CD4-positive, alpha-beta T cell treated with Interleukin-21 for 1 hour (primary cell): ENCODE measurements at regions not wholly inside any gene's neighbourhood (a gene's known extent, or its start where the extent isn't known, plus 50 kb on each side); places are given as distances from the start of the nearest gene placed in this dataset.
"Not testable (repeated sequence)": the region's sequence is repeated elsewhere in the genome, so short reads cannot be mapped to it uniquely, and the experiment has no call there.

Experiments
- DNase-seq: peaks from one replicate; pipeline ENCODE4 v3.0.0-alpha.2; 2020

- no peak for DNase-seq
Observed at GRCh38 chr1:192418552-192419285, 101.9 kb downstream of the RGS21 start.

GRCh38 chr1:192430644-192431043 lies 113.9 kb downstream of the RGS21 start:
- DNase-seq = no peak

- DNase-seq = no peak
Observed at GRCh38 chr1:192435704-192436103, 118.9 kb downstream of the RGS21 start.

GRCh38 chr1:192436441-192437078 lies 119.8 kb downstream of the RGS21 start:
- DNase-seq = no peak

- no peak for DNase-seq
Observed at GRCh38 chr1:192438737-192439136, 121.9 kb downstream of the RGS21 start.

GRCh38 chr1:192439373-192440025 lies 122.7 kb downstream of the RGS21 start:
- DNase-seq = no peak

GRCh38 chr1:192441492-192441891 lies 124.7 kb downstream of the RGS21 start:
- DNase-seq = no peak

GRCh38 chr1:192442736-192443135 lies 125.9 kb downstream of the RGS21 start:
- no peak for DNase-seq

- DNase-seq = no peak
Observed at GRCh38 chr1:192443616-192444015, 126.8 kb downstream of the RGS21 start.

- no peak for DNase-seq
Observed at GRCh38 chr1:192445241-192445640, 128.4 kb downstream of the RGS21 start.

- peak; percentile 57 for DNase-seq
Observed at GRCh38 chr1:192445839-192446489, 129.2 kb downstream of the RGS21 start.

GRCh38 chr1:192448026-192448578 lies 127.5 kb upstream of the RGS1 start:
- DNase-seq = no peak

- no peak for DNase-seq
Observed at GRCh38 chr1:192453360-192453992, 122.1 kb upstream of the RGS1 start.

- DNase-seq = no peak
Observed at GRCh38 chr1:192459467-192459866, 116.1 kb upstream of the RGS1 start.

GRCh38 chr1:192461684-192462083 lies 113.9 kb upstream of the RGS1 start:
- DNase-seq = no peak

GRCh38 chr1:192462616-192463015 lies 113.0 kb upstream of the RGS1 start:
- no peak for DNase-seq

- no peak for DNase-seq
Observed at GRCh38 chr1:192463661-192464060, 111.9 kb upstream of the RGS1 start.

GRCh38 chr1:192465221-192465620 lies 110.4 kb upstream of the RGS1 start:
- not testable (repeated sequence) for DNase-seq

GRCh38 chr1:192474080-192474683 lies 101.4 kb upstream of the RGS1 start:
- peak; percentile 41 for DNase-seq

GRCh38 chr1:192475329-192475728 lies 100.2 kb upstream of the RGS1 start:
- no peak for DNase-seq

- no peak for DNase-seq
Observed at GRCh38 chr1:192475970-192476369, 99.6 kb upstream of the RGS1 start.

GRCh38 chr1:192476802-192477298 lies 98.7 kb upstream of the RGS1 start:
- peak; percentile 20 for DNase-seq
